HEK293T (cell line): ENCODE measurements at regions not wholly inside any gene's neighbourhood (a gene's known extent, or its start where the extent isn't known, plus 50 kb on each side); places are given as distances from the start of the nearest gene placed in this dataset.

Experiments used
- ARNT ChIP-seq: fragments of 450-650 bp; IDR thresholded peaks from 2 replicates; pipeline ENCODE4 v1.6.1; 2017; ENCODE audit warnings: mild to moderate bottlenecking
- BHLHE40 ChIP-seq: fragments of 450-650 bp; IDR thresholded peaks from 2 replicates; pipeline ENCODE4 v1.6.1; 2016; ENCODE audit warnings: mild to moderate bottlenecking, moderate library complexity, borderline replicate concordance
- FOXA1 ChIP-seq: fragments of 450-650 bp; IDR thresholded peaks from 2 replicates; pipeline ENCODE4 v1.6.1; 2016; ENCODE audit warnings: mild to moderate bottlenecking
- FOXK2 ChIP-seq: fragments of 450-650 bp; IDR thresholded peaks from 2 replicates; pipeline ENCODE4 v1.6.1; 2016; ENCODE audit warnings: mild to moderate bottlenecking
- FOXM1 ChIP-seq: fragments of 450-650 bp; IDR thresholded peaks from 2 replicates; pipeline ENCODE4 v1.6.1; 2017; ENCODE audit warnings: mild to moderate bottlenecking, borderline replicate concordance
- HDGF ChIP-seq: fragments of 450-650 bp; IDR thresholded peaks from 2 replicates; pipeline ENCODE4 v1.6.1; 2017; ENCODE audit warnings: antibody characterized with exemption, borderline replicate concordance
- LEF1 ChIP-seq: fragments of 450-650 bp; IDR thresholded peaks from 2 replicates; pipeline ENCODE4 v1.6.1; 2017; ENCODE audit warnings: mild to moderate bottlenecking, borderline replicate concordance
- NFRKB ChIP-seq: fragments of 450-650 bp; IDR thresholded peaks from 2 replicates; pipeline ENCODE4 v1.6.1; 2016; ENCODE audit warnings: mild to moderate bottlenecking, moderate library complexity
- SP1 ChIP-seq: fragments of 450-650 bp; IDR thresholded peaks from 2 replicates; pipeline ENCODE4 v1.6.1; 2017
- SUZ12 ChIP-seq: fragments of 450-650 bp; IDR thresholded peaks from 2 replicates; pipeline ENCODE4 v1.6.1; 2016; ENCODE audit warnings: mild to moderate bottlenecking
- TARDBP ChIP-seq: fragments of 450-650 bp; IDR thresholded peaks from 2 replicates; pipeline ENCODE4 v1.6.1; 2016
- ZNF384 ChIP-seq: fragments of 450-650 bp; IDR thresholded peaks from 2 replicates; pipeline ENCODE4 v1.6.1; 2016

DNA sequence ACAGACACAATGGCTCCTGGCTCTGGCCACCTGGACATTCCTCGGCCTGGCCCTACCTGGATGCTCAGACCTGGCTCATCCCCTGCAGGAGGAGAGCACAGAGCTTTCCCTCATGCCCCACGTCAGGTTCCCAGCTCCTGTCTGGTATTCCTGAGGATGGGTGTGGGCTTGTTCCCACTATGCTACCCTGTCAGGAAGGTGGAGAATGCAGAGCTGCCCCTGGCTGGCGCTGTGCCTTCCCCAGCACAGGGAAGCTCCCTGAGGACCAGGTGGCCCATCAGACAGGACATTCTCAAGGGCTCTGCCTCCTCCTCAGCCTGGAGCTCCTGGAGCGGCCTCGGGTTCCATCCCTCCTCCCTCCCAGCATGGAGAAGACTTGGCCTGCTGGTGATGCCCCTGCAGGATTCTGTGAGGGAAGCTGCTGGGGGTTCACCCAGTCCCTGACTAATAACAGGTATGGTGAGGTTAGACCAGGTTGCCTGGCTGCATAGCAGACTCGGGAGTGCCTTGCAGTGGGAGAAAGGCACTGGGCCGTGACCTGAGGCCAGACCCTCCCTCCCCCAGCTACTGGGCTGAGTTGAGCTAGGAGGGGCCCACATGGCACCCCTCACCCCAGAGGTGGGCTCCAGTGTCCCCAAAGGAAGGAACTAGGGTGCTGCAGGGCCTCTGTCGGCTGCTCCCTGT, 156.0 kb upstream of the MLN start:
- TF ChIP-seq FOXK2 (no peak), BHLHE40 (no peak), FOXM1 (no peak), SP1 (no peak), SUZ12 (no peak), NFRKB (no peak), TARDBP (no peak), ARNT (no peak), ZNF384 (no peak), FOXA1 (no peak), LEF1 (no peak), HDGF (no peak)
